ENCODE measurements at regions not wholly inside any gene's neighbourhood (a gene's known extent, or its start where the extent isn't known, plus 50 kb on each side); places are given as distances from the start of the nearest gene placed in this dataset.

DNA sequence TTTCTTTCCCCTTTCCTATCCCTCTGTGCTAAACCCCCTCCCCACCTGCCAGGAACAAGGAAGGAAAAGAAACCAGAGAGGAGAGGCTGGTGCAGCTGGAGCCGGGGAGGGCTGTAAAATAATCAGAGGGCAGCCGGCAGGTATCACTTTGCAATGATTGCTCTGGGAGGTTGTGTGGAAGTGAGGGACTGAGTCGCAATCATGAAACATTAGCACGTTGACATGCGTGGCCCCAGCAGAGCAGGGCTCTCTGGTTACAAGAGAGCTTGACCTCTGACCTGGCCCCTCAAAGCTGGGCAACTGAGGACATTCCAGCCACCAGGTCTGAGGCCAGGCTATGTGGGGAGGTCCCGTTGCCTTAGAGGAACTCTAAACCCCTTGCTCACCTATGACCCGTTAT is 170.8 kb upstream of the BDNF start:
- Histone ChIP-seq H3K27me3 (ENCODE audit: control insufficient read depth, insufficient read depth, low read length) (peaks cover 2% of the 10 kb centered on the region), H3K4me3 (replicated peaks in 1 of 4; ENCODE audit: control extremely low read depth in 1 of 4, insufficient read depth in 1 of 4, low read depth in 3 of 4, low read length in 4 of 4) (no peak overlapping the region), H3K4me2 (ENCODE audit: extremely low read depth, insufficient read depth, low read length) (no peak overlapping the region), H3K36me3 (ENCODE audit: control insufficient read depth, insufficient read depth, low read length) (no peaks in the 10 kb centered on the region), H3K9ac (ENCODE audit: insufficient read depth, low read length) (no peak overlapping the region), H2AFZ (ENCODE audit: low read length) (no peak overlapping the region), H3K27ac (ENCODE audit: insufficient read depth, low read length) (no peak overlapping the region), H4K20me1 (ENCODE audit: control insufficient read depth, extremely low read depth, insufficient read depth, low read length) (no peaks in the 10 kb centered on the region), H3K9me3 (ENCODE audit: control insufficient read depth, insufficient read depth, low read depth, low read length) (no peaks in the 10 kb centered on the region), H3K79me2 (ENCODE audit: control insufficient read depth, insufficient read depth, low read length) (no peaks in the 10 kb centered on the region), H3K4me1 (ENCODE audit: control insufficient read depth, extremely low read depth, insufficient read depth, low read length) (no peaks in the 10 kb centered on the region)
- TF ChIP-seq, protein P1, sequence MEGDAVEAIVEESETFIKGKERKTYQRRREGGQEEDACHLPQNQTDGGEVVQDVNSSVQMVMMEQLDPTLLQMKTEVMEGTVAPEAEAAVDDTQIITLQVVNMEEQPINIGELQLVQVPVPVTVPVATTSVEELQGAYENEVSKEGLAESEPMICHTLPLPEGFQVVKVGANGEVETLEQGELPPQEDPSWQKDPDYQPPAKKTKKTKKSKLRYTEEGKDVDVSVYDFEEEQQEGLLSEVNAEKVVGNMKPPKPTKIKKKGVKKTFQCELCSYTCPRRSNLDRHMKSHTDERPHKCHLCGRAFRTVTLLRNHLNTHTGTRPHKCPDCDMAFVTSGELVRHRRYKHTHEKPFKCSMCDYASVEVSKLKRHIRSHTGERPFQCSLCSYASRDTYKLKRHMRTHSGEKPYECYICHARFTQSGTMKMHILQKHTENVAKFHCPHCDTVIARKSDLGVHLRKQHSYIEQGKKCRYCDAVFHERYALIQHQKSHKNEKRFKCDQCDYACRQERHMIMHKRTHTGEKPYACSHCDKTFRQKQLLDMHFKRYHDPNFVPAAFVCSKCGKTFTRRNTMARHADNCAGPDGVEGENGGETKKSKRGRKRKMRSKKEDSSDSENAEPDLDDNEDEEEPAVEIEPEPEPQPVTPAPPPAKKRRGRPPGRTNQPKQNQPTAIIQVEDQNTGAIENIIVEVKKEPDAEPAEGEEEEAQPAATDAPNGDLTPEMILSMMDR (conservative IDR thresholded peaks at IDR 0.05 in 1 of 2, IDR thresholded peaks at IDR 0.05 in 1 of 2; ENCODE audit: low read depth in 1 of 2, low read length in 2 of 2) = no peak
- TF ChIP-seq EZH2 (IDR thresholded peaks at IDR 0.05; ENCODE audit: low read length, missing control alignments) = no peak
- no peak for DNase-seq (ENCODE audit: low read depth in 2 of 2)

DNA sequence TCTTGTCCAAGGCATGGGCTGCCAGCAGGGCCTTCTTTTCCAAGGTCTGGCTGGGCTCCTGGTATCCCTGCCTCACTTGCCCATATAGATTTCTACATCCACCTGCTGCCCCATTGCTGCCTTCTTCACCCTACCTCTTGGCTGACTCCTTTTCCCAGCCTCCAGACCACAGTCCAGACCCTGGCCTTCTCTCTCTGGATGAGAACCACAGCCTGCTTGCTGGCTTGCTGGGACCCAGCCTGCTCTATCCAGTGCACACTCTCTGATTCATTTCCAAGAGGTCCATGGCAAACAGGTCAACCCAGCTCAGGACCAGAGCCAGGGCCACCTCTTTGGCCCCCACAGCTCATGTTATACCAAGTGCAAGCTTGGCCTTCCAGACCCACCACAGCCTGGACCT is 169.4 kb upstream of the BDNF start:
- no peaks in the 10 kb centered on the region for H3K4me1 ChIP-seq (ENCODE audit: control insufficient read depth, extremely low read depth, insufficient read depth, low read length)
- no peaks in the 10 kb centered on the region for H3K9me3 ChIP-seq (ENCODE audit: control insufficient read depth, insufficient read depth, low read depth, low read length)
- peaks cover 2% of the 10 kb centered on the region for H3K27me3 ChIP-seq (ENCODE audit: control insufficient read depth, insufficient read depth, low read length)
- DNase-seq (ENCODE audit: low read depth in 2 of 2) = no peak
- TF ChIP-seq EZH2 (IDR thresholded peaks at IDR 0.05; ENCODE audit: low read length, missing control alignments) = no peak
- TF ChIP-seq, protein P1 (conservative IDR thresholded peaks at IDR 0.05 in 1 of 2, IDR thresholded peaks at IDR 0.05 in 1 of 2; ENCODE audit: low read depth in 1 of 2, low read length in 2 of 2) = no peak
- no peak overlapping the region for H3K4me3 ChIP-seq (replicated peaks in 1 of 4; ENCODE audit: control extremely low read depth in 1 of 4, insufficient read depth in 1 of 4, low read depth in 3 of 4, low read length in 4 of 4)
- no peak overlapping the region for H3K9ac ChIP-seq (ENCODE audit: insufficient read depth, low read length)
- no peaks in the 10 kb centered on the region for H3K79me2 ChIP-seq (ENCODE audit: control insufficient read depth, insufficient read depth, low read length)
- H3K27ac ChIP-seq (ENCODE audit: insufficient read depth, low read length) = no peak overlapping the region
- H3K36me3 ChIP-seq (ENCODE audit: control insufficient read depth, insufficient read depth, low read length) = no peaks in the 10 kb centered on the region
- no peaks in the 10 kb centered on the region for H4K20me1 ChIP-seq (ENCODE audit: control insufficient read depth, extremely low read depth, insufficient read depth, low read length)
- no peak overlapping the region for H3K4me2 ChIP-seq (ENCODE audit: extremely low read depth, insufficient read depth, low read length)
- H2AFZ ChIP-seq (ENCODE audit: low read length) = no peak overlapping the region

DNA sequence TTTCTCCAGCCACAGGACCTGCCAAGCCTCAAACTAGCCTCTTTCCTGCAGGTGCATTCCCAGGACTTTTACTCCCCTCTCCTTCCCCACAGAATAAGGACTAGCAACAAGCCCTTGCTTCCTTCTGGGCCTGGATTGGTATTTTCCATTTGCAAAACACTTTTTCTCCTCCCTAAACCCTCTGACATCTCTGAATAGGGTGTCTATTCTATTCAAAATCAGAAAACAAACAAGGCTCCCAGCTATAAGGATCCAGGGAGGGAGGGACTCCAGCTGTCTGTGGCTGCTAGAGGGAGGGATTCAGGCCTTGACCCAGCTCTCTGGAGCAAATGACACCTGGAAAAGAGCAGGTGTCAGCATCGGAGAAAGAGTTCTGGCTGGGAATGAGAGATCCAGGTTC is 168.5 kb upstream of the BDNF start:
- H3K9ac ChIP-seq (ENCODE audit: insufficient read depth, low read length) = no peak overlapping the region
- TF ChIP-seq, protein P1 (conservative IDR thresholded peaks at IDR 0.05 in 1 of 2, IDR thresholded peaks at IDR 0.05 in 1 of 2; ENCODE audit: low read depth in 1 of 2, low read length in 2 of 2) = no peak
- TF ChIP-seq EZH2 (IDR thresholded peaks at IDR 0.05; ENCODE audit: low read length, missing control alignments) = no peak
- no peak for DNase-seq (ENCODE audit: low read depth in 2 of 2)

More for the DNA sequence above, 168.5 kb upstream of the BDNF start:
- Histone ChIP-seq H3K36me3 (ENCODE audit: control insufficient read depth, insufficient read depth, low read length) (no peaks in the 10 kb centered on the region), H3K4me1 (ENCODE audit: control insufficient read depth, extremely low read depth, insufficient read depth, low read length) (no peaks in the 10 kb centered on the region), H3K4me2 (ENCODE audit: extremely low read depth, insufficient read depth, low read length) (no peak overlapping the region), H2AFZ (ENCODE audit: low read length) (no peak overlapping the region), H3K4me3 (replicated peaks in 1 of 4; ENCODE audit: control extremely low read depth in 1 of 4, insufficient read depth in 1 of 4, low read depth in 3 of 4, low read length in 4 of 4) (no peak overlapping the region), H3K27me3 (ENCODE audit: control insufficient read depth, insufficient read depth, low read length) (peaks cover 2% of the 10 kb centered on the region), H3K79me2 (ENCODE audit: control insufficient read depth, insufficient read depth, low read length) (no peaks in the 10 kb centered on the region), H4K20me1 (ENCODE audit: control insufficient read depth, extremely low read depth, insufficient read depth, low read length) (no peaks in the 10 kb centered on the region), H3K9me3 (ENCODE audit: control insufficient read depth, insufficient read depth, low read depth, low read length) (no peaks in the 10 kb centered on the region), H3K27ac (ENCODE audit: insufficient read depth, low read length) (no peak overlapping the region)

Measured in fibroblast of lung (primary cell).